GM12872 (cell line): ENCODE measurements at regions not wholly inside any gene's neighbourhood (a gene's known extent, or its start where the extent isn't known, plus 50 kb on each side); places are given as distances from the start of the nearest gene placed in this dataset.

Experiments
- TF ChIP-seq, protein P1 (sequence below): IDR thresholded peaks from 3 replicates; pipeline ENCODE4 v1.5.1; 2011; ENCODE audit warnings: low read depth, mild to moderate bottlenecking, low read length, moderate library complexity; ENCODE audit not compliant: insufficient read depth

DNA sequence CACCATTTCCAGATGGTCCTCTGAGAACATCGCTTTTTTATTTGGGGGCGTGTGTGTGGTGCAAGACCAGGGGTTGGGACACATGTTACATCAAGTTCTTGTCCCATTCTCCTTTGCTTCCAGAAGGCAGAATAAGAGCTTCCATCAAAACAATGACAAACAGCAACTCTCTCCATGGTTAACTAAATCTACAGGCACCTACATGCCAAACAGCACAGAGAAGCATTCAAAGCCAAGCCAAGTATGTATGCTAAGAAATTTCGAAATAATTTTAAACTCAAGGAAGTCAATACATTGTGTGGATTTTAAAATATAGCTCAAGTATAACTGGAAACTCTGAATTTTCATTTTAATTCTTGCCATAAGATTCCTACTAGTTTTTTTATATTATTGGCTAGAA is 105.6 kb downstream of the SEC61B start:
- TF ChIP-seq, protein P1, sequence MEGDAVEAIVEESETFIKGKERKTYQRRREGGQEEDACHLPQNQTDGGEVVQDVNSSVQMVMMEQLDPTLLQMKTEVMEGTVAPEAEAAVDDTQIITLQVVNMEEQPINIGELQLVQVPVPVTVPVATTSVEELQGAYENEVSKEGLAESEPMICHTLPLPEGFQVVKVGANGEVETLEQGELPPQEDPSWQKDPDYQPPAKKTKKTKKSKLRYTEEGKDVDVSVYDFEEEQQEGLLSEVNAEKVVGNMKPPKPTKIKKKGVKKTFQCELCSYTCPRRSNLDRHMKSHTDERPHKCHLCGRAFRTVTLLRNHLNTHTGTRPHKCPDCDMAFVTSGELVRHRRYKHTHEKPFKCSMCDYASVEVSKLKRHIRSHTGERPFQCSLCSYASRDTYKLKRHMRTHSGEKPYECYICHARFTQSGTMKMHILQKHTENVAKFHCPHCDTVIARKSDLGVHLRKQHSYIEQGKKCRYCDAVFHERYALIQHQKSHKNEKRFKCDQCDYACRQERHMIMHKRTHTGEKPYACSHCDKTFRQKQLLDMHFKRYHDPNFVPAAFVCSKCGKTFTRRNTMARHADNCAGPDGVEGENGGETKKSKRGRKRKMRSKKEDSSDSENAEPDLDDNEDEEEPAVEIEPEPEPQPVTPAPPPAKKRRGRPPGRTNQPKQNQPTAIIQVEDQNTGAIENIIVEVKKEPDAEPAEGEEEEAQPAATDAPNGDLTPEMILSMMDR: no peak

DNA sequence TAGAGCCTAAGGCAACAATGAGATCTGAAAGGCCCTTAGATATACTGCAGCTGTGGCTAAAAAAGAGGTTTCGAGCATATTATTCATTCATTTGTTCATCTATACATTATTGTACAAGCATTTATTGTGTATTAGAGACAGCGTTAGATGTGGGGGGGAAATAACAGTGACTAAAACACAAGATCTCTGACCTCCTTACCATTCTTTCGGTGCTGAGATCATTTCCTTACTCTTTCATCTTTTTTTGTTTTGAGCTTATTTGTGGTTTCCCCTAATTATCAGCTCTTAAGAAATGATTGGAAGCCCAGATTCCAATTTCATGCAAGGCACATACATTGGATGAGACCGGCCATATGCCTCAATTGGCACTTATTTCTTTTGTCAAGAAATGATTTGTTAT is 113.2 kb downstream of the SEC61B start:
- TF ChIP-seq, protein P1: no peak

DNA sequence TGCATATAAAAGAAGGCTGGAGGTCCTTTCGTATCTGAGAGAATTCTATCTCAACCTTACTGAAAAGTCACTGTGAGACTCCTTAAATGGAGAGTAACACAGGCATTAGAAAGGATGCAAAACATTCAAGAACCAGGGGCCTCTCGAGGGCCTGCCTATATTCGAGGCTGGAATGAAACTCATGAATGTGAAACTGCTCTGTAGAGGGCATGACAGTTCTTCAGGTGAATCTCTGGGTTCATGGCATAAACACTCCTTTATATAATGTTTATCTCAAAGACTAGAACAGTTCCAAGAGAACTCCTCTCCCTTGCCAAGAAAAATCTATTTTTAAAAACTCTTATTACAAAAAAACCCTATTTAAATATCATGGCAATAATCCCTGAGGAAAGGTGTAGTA is 113.9 kb downstream of the SEC61B start:
- TF ChIP-seq, protein P1: no peak

DNA sequence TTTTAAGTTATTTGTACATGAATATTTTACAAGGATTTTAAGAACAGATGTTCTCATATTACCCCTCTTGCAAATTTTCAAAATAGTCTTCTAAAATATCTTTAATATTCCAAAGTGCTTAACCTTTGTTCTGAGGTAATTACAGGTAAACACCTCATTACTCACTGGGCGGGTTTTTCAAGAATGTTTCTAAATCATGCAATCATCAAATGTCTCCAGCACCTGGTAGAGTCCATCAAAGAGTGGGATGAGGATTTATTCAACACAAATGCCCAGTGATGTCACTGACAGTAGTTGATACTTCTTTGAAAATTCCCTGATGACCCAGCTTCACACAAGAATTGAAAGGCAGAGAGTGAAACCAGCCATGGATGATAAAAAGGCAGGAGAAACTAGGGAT is 114.4 kb downstream of the SEC61B start:
- TF ChIP-seq, protein P1: no peak

DNA sequence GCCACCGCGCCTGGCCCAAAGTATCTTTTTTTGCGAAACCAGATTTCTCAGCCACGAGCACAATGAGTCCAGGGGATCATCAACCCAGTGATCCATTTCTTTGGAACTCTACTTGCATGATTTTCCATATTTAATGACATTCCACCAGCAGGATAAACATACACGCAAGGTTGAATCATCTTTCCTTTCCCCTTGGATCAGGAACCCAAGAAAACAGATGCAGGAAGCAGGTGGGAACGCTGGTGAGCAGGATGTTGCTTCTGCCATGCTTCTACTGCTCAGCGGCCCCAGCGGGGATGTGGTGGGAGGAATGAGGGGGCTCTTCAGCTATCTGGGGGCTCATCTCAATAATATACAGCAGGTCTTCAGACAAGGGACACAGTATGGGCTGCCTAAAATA is 118.2 kb downstream of the SEC61B start:
- TF ChIP-seq, protein P1: no peak

DNA sequence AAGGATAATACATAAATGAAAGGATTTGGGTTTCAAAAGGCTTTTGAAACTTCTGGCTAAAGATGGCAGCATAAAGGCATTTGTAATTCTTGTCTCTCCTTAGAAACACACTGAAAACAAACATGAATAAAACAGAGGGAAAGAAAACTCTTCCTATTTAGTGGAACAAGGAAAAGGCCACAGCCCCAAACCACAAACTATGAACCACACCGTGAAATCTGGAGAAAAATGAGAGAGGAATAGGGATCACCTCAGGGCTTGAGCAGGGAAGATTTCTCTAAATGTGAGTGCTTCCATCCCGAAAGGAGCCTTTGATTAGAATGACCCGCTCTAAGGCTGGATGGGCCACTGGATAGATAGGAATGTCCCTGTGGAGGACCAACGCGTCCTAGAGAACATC is 119.6 kb downstream of the SEC61B start:
- TF ChIP-seq, protein P1: no peak

DNA sequence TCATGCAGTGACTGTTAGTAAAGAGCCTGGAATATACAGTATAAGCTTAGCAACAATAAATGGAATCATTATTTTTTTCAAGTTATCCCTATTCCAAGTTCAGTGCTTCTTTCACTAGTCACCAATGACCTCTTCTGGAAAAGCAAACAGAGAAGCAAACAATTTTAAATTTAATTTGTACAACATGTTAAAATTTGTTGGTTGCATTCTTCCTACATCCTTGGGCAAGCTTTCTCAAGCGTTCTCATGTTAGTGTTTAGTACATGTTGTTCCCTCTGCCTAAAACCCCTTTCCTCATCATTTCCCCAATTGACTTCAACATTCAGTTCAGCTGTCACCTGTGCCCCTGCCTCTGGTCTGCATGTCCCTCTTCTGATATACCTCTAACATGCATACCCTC is 123.4 kb downstream of the SEC61B start:
- TF ChIP-seq, protein P1: no peak

DNA sequence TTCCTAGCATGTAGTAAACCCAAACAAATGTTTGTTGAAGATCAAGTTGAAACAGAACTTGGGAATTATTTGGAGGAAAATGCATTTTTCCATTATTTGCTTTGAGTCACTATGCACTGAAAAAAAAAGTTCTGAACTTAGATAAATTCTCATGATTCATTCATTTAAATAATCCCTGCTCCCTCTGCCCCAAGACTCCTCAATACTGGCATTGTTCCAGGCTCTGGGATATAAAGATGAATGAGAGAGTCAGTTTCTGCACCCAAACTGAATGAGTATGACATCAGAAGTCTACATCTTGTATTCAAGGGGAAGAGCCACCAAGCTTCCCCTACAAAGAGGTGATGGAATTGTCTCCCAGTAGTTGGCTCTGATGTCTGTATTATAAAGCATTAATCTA is 123.9 kb downstream of the SEC61B start:
- TF ChIP-seq, protein P1: no peak
